ENCODE measurements at regions not wholly inside any gene's neighbourhood (a gene's known extent, or its start where the extent isn't known, plus 50 kb on each side); places are given as distances from the start of the nearest gene placed in this dataset.

DNA sequence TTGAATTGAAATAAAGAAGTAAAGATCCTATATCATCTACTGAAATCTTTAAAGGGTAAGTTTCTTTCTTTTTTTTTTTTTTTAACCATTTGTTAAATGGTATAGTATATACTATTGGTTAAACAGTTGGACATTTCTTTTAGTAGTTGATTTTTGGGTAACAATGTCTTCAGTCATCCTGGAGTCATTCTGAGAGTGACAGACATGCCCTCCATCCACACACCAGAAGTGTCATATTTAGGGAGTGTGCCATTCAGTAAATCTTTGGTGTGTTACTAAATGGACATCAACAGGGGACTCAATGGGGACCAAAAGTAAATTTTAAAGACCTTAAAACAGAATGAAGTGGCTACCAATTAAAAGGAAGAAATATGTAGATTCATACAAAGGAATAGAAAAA, 50.8 kb upstream of the SLC39A10 start:
- DNase-seq (ENCODE audit: low read depth) = no peak

GRCh38 chr2:195604706-195605105, 52.3 kb upstream of the SLC39A10 start:
- DNase-seq (ENCODE audit: low read depth) = no peak

- no peak for DNase-seq (ENCODE audit: low read depth)
Observed at GRCh38 chr2:195603998-195604397, 53.0 kb upstream of the SLC39A10 start.

- DNase-seq (ENCODE audit: low read depth) = no peak
Observed at GRCh38 chr2:195603408-195603807, 53.6 kb upstream of the SLC39A10 start.

- no peak for DNase-seq (ENCODE audit: low read depth)
Observed at GRCh38 chr2:195602687-195603086, 54.3 kb upstream of the SLC39A10 start.

DNA sequence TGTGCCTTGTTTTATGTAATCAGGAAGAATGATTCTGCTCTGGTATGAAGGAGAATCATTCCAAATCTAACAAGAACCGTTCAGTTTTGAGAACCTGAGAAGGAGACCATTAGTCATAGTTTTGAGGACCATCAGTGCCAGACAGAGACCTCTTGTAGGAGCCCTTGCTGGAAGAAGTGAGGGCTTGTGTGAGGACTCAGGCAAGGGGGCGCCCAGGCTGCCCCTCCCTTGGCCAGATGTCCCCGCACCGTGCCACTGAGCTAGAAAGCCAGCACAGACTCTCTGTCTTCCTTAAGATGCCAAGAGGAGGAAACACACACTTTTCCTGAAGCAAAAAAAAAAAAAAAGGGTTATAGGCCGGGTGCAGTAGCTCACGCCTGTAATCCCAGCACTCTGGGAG, 55.7 kb upstream of the SLC39A10 start:
- peak; percentile 8 for DNase-seq (ENCODE audit: low read depth)

- no peak for DNase-seq (ENCODE audit: low read depth)
Observed at GRCh38 chr2:195600778-195601177, 56.2 kb upstream of the SLC39A10 start.

- DNase-seq (ENCODE audit: low read depth) = no peak
Observed at GRCh38 chr2:195596840-195597239, 60.2 kb upstream of the SLC39A10 start.

DNA sequence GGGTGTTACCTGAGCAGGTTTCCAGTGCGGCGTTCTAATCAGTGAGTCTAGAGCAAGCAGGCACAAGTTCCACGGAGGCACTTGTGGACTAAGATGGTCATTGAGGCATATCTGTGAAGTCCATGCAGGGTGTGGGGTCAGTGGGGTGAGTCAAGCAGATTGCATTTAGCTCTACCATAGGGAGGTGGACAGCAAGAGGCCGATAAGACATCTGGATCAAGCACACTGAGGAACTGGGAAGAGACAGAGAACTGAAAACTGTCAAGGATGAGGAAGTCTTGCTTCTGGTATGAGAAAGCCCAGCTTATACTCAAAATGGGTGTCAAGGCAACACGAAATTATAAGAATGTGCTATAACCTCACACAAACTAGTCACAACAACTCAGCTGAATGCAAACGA, 61.2 kb upstream of the SLC39A10 start:
- DNase-seq (ENCODE audit: low read depth) = no peak

DNA sequence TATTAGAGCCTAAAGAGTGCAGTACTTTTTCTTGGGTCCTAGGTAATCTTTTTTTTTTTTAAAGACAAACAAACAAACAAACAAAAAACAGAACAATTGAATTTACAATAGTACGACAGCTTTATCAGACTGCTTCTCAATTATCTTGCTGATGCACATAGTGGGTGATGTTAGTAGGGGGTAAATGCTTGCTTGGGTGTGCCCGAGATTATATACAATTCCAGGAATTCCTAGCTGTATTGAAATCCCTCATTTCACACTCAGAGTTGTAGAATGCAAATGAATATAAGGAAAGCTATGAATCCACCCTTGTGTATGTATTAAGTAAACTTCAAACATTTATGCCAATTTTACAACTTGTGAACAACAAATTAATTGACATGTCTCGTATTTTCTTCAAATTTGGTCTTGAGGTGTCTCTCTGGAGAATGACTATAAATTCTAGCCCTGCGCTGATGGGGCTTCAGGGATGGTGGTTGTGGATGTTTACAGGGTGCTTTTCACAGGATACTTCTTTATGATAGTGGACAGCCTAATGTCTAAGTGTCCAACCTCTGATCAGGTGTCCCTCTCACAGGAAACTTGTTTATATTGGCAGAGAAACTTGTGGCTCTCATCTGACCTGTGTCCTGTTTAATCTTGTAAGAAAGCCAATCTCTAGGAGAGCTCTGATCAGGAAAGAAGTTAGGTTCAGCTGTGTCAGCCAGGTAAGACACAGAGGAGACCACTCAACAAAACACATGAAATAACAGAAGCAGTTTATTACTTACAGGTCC, 61.9 kb upstream of the SLC39A10 start:
- no peak for DNase-seq (ENCODE audit: low read depth)

GRCh38 chr2:195594248-195594647, 62.8 kb upstream of the SLC39A10 start:
- no peak for DNase-seq (ENCODE audit: low read depth)

DNA sequence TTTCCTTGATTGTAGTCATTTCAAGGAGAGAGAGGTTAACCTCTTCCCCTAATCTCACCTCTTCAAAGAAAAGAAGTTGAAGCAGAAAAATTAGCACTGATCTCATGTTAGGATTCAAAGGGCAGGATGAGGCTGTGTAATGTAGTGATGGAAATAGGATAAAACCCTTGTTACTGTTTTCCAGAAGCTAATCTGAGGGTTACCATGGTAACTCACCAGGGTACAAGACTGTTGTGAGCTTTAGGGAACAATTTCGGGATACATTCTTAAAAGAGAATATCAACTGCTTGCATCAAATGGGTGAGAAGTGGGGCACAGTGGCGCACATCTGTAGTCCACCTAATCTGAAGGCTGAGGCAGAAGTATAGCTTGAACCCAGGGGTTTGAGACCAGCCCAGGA, 64.9 kb upstream of the SLC39A10 start:
- DNase-seq (ENCODE audit: low read depth) = no peak

DNA sequence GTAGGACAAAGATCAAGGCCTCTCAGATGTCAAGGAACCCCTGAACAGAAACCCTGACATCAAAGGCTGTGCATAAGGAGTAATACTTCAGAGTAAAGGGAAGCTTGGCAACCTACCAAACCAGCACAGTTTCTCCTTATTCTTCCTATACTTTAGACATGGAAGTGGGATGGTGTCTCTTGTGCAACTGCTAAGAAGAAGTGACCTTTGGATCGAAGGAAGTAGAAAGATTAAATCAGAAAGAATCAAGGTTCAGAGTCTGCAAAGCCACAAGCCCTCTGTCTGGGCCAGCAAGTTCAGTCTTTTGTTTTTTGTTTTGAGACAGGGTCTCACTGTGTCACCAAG, 66.2 kb upstream of the SLC39A10 start:
- no peak for DNase-seq (ENCODE audit: low read depth)

DNA sequence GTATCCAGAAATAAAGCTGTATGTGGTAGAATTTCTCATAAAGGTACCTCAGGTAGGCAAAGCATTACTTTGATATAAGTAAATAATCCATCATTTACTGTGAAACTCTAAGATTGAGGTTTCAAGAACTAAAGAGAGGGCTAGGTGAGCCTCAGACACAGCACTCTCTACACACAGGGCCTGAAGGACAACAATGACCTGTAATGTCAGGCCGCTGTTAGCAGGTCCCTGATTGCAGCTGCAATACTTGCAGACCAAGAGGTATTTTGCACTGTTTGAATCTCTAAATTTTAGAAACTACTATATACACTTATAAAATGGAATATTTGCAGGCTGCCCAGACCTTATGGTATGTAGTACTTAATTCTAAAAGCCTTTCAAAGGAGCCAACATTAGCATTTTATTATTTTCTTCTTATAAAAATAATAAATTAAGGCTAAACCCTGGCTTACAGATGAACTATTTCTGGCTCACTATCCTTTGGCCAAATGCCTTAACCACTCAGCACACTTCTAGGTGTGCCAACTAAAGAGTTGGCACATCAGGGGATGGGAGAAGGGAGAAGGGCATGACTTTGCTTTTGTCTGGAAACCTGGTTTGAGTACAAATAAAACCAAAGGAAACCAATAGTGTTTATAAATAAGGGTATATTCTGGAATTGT, 66.7 kb upstream of the SLC39A10 start:
- no peak for DNase-seq (ENCODE audit: low read depth)

DNA sequence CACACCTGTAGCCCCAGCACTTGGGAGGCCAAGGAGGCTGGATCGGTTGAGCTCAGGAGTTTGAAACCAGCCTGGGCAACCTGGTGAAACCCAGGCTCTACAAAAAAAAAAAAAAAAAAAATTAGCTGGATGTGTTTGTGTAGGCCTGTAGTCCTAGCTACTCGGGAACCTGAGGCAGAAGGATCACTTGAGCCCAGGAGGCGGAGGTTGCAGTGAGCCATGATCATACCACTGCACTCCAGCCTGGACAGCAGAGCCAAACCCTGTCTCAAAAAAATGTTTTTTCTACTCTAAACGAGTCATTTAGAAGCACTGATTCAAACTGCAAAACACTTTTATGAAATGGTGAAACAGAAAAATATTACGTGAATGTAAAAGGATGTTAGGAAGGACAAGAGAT, 69.1 kb upstream of the SLC39A10 start:
- DNase-seq (ENCODE audit: low read depth) = no peak

DNA sequence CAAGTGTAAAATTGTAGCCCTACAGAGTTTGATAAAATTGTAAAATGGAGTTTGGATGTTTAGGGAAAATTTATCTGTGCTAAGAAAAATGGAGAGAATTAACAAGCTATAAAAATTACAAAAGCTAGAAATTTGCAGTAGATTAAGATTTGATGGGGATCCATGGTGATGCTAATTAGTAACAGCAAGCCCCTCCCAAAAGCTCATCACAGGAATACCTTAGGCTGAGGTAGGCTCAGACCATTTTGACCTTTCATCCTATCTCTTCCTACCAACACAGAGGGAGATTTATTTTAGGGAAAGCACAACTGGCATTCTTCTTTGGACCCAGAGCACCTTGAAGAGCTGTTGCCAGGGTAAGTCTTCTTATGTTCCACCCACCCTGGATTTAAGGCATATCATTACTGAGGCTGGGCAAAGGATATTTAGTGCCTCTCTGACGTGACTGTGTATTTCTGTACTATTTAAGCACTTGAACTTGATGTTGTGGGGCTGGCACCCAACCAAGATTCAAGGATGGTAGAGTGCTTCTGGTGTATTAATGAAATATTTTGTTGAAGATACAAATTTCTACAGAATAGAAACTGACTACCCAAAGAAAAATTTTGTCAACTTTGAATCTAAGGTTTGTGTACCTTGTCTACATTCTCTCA, 70.8 kb upstream of the SLC39A10 start:
- DNase-seq (ENCODE audit: low read depth) = no peak

DNA sequence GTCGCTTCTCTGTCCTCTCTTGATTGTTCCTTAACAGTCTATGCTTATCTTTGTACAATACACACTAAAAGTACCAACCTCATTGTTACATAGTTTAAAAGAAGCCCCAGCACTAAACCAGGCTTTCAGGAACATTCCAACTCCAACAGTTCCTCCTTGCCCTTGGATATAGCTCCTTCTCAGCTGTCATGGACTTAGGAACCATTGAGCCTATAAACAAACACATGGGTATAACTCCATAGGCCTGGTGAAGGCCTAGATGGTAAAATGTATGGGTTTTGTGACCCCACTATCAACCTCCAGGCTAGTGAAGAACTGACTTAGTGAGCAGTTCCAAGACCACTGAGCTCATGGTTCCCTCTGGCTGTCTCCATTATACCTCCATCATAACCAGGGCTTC, 74.8 kb upstream of the SLC39A10 start:
- DNase-seq (ENCODE audit: low read depth) = no peak

DNA sequence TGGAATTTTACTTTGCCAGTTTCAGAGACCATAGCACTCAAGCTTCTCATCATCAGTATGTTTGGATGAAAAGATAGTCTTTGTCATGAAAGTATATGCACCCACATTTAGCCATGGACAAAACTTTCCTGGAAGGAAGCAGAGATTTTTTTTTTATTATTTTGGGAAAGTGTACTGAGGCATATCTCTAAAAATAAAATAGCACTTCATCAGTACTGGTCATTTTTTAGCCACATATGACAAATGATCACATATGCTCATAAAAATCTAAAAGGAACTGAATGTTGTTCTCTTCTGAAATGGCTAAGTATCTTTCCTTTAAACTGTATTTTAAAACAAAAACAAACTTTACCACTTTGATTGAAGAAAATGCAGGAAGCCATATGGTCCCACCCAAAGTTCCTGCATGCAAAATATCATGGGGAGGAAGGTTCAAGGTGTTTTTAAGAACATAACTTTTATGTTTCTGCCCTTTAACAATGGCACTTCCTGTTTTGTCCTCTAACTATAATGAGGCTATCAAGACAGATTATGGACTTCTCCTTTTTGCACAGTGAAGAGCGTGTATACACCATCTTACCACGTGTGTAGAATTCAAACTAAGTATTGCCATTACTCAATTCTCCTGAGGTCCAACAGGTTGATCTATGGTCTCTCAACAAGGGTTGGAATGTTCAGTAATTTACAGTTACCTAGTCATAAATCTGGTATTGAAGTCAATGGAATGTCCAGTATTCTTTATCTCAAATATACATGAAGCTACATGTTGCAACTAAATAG, 77.1 kb upstream of the SLC39A10 start:
- DNase-seq (ENCODE audit: low read depth) = no peak

DNA sequence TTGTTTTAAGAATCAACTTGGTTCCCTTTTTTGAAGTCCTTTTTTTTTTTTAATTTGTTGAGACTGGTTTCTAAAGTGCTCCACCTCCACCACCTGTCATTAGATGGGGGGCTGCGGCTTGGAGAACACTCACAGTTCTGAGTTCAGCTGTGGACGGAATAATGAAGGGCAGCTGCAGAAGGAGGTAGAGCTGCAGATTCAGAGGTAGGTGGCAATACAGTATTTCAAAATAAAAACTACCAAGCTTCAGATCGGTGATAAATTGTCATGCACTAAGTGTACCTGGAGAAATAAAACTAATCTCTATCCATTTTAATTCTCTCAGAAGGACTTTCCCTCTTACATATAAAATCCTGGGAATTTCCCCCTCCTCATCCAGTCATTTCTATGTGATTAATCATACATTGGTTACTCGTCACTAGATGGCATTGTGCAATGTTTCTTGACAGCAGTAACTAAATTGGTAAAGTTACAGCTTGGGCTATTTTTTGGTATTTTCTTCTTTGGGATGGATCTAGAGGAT, 81.1 kb upstream of the SLC39A10 start:
- DNase-seq (ENCODE audit: low read depth) = peak; percentile 91

- DNase-seq (ENCODE audit: low read depth) = no peak
Observed at GRCh38 chr2:195575016-195575415, 82.0 kb upstream of the SLC39A10 start.

GRCh38 chr2:195574312-195574711, 82.7 kb upstream of the SLC39A10 start:
- DNase-seq (ENCODE audit: low read depth) = no peak

- DNase-seq (ENCODE audit: low read depth) = no peak
Observed at GRCh38 chr2:195572895-195573683, 83.9 kb upstream of the SLC39A10 start.

Measured in iris pigment epithelial cell (primary cell).